MM.1S (cell line): ENCODE measurements at regions not wholly inside any gene's neighbourhood (a gene's known extent, or its start where the extent isn't known, plus 50 kb on each side); places are given as distances from the start of the nearest gene placed in this dataset.

Source experiments
- EZH2phosphoT487 ChIP-seq: fragments of 300-600 bp; sonication (generic); IDR thresholded peaks from 2 replicates; pipeline ENCODE4 v1.6.1; 2018; ENCODE audit warnings: antibody characterized with exemption, low read length
- TF ChIP-seq, protein P1 (sequence below): fragments of 300-600 bp; sonication (generic); IDR thresholded peaks from 2 replicates; pipeline ENCODE4 v1.5.1; 2016; ENCODE audit warnings: antibody characterized with exemption, low read length, mixed read lengths

DNA sequence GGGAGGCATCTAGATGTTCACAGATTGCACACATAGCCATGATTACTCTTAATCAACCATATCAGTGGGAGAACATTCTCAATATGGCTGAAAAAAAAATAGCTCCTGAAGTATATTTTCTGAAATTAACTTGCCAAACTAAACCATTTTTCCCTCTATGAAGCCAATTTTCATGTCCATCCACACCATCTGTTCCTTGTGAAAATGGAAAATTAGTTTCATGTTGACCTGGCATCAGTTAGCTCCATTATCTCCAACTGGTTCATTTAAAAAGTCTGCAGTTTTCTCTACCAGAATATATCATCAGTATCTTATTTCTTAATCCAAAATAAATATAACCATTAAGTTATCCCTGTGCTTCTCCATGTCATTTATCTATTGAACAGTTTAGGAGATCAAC lies 138.8 kb upstream of the CDH10 start:
- TF ChIP-seq, protein P1, sequence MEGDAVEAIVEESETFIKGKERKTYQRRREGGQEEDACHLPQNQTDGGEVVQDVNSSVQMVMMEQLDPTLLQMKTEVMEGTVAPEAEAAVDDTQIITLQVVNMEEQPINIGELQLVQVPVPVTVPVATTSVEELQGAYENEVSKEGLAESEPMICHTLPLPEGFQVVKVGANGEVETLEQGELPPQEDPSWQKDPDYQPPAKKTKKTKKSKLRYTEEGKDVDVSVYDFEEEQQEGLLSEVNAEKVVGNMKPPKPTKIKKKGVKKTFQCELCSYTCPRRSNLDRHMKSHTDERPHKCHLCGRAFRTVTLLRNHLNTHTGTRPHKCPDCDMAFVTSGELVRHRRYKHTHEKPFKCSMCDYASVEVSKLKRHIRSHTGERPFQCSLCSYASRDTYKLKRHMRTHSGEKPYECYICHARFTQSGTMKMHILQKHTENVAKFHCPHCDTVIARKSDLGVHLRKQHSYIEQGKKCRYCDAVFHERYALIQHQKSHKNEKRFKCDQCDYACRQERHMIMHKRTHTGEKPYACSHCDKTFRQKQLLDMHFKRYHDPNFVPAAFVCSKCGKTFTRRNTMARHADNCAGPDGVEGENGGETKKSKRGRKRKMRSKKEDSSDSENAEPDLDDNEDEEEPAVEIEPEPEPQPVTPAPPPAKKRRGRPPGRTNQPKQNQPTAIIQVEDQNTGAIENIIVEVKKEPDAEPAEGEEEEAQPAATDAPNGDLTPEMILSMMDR, result no peak
- no peak for TF ChIP-seq EZH2phosphoT487
